Pancreas (tissue), 10 donors: ENCODE measurements at regions not wholly inside any gene's neighbourhood (a gene's known extent, or its start where the extent isn't known, plus 50 kb on each side); places are given as distances from the start of the nearest gene placed in this dataset.

Experiments used
- ATAC-seq, 4 donors: fragments of 200-7000 bp; cut with Tn5 transposase; one replicate each; pipeline versions ENCODE4 v1.8.0 to v1.9.1; 2020; ENCODE audit warnings: mild to moderate bottlenecking in 4 of 4, moderate library complexity in 4 of 4
- DNase-seq, 6 donors: peaks; one replicate each; pipeline ENCODE4 v3.0.0-alpha.2; 2020
- FAIRE-seq: peaks from 2 replicates; lab custom pipeline; 2012; peaks lifted over from hg19 to GRCh38; lab: Jason Lieb, UNC
- H3K27ac ChIP-seq, 4 donors: fragments of 200-600 bp; sonication (generic); 1 replicate in 3 of 4; 2 replicates in 1 of 4; pipeline versions ENCODE4 v1.5.0 to v1.8.0; 2020
- H3K27me3 ChIP-seq, 4 donors: fragments of 200-600 bp; one replicate each; pipeline ENCODE4 v1.8.0; 2021
- H3K36me3 ChIP-seq, 3 donors: fragments of 200-600 bp; sonication (generic) in 1 of 3; one replicate each; pipeline versions ENCODE4 v1.5.0 to v1.8.0; 2020 to 2021
- H3K4me1 ChIP-seq, 3 donors: fragments of 200-600 bp; one replicate each; pipeline ENCODE4 v1.8.0; 2021
- H3K4me3 ChIP-seq, 4 donors: fragments of 200-600 bp; sonication (generic) in 2 of 4; one replicate each; pipeline versions ENCODE4 v1.5.0 to v1.8.0; 2020 to 2021
- H3K9me3 ChIP-seq, 4 donors: fragments of 200-600 bp; one replicate each; pipeline ENCODE4 v1.8.0; 2021
- CTCF ChIP-seq, 4 donors: fragments of 200-600 bp; sonication (generic) in 3 of 4; IDR thresholded peaks; one replicate each; pipeline versions ENCODE4 v1.5.0 to v1.8.0; 2021; ENCODE audit warnings: antibody characterized with exemption in 4 of 4
- WGBS, 2 donors: extraction: QIAGEN DNeasy Blood & Tissue Kit; methylation state at CpG; one replicate each; pipeline ENCODE4 v1.1.7; 2013; 5-methylcytosine and 5-hydroxymethylcytosine counted together
- intact Hi-C, 3 donors: fragments of 100-400 bp; cut with DNase I; formaldehyde crosslinking; loops; one replicate each; pipeline versions ENCODE4 v1.11.1 to v1.14.2; 2022
- donor health status: healthy with polysubstance abuse.
- donor health status: DM: no; HTN: no; CAD: no; lungs with moderate emphysema.
- donor health status: DM: no; HTN: no; CAD: no.
- donor health status: control.
- donor health status: control.
- donor health status: Bipolar disorder and iron deficiency.
- donor health status: DM: yes; HTN: yes; CAD: no.
- donor health status: DM: no; HTN: no; CAD: no.
- donor health status: DM: no; HTN: no; CAD: no.
- donor health status: DM: yes; HTN: yes; CAD: no.

DNA sequence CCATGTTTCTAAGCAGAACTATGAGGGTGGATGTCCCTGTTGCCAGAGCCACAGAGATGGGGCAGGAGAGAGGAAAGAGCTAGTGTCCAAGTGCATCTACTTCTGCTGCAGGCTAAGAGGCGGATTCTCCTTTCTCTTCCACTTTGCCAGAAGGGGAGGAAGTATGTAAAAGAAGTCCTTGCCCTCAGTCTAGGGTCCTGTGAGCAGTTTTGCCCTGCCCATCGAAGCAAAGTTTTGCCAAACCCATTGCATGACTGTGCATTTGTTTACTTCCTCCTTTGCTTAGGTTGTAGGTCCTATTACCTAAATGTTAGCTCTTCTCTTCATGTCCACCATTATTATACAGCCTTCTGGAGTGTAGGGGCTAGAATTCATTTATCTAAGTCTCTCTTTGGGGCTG, 106.2 kb upstream of the ARMC2 start:
- 81 to 85% methylated on average over 2 of the region's 2 CpGs for WGBS, 2 donors
- no peak overlapping the region for H3K27ac ChIP-seq
- intact Hi-C loops, result no loop called here

GRCh38 chr6:108744244-108744972, 103.8 kb upstream of the ARMC2 start:
- DNase-seq (no peak), ATAC-seq (peak; percentile 46 to 72 (median 66)), FAIRE-seq (no peak)
- H3K36me3 ChIP-seq, result no peaks in the 10 kb centered on the region
- 22 to 23% methylated on average over 8 of the region's 8 CpGs for WGBS, 2 donors
- H3K27me3 ChIP-seq, result no peaks in the 10 kb centered on the region
- peak overlapping the region in 3 of 4 donors; percentile 19 to 59 (median 47) for H3K27ac ChIP-seq
- H3K4me3 ChIP-seq, result no peak overlapping the region
- intact Hi-C loops, result no loop called here
- TF ChIP-seq CTCF (IDR thresholded peaks at IDR 0.05), result no peak
- no peaks in the 10 kb centered on the region for H3K9me3 ChIP-seq
- peaks cover 29 to 36% (median 35%) of the 10 kb centered on the region in 3 donors for H3K4me1 ChIP-seq

More for the DNA sequence above, 106.2 kb upstream of the ARMC2 start:
- Histone ChIP-seq H3K9me3 (no peaks in the 10 kb centered on the region), H3K36me3 (no peaks in the 10 kb centered on the region), H3K27me3 (no peaks in the 10 kb centered on the region), H3K4me3 (no peak overlapping the region), H3K4me1 (peaks cover 29 to 41% (median 40%) of the 10 kb centered on the region in 3 donors)
- DNase-seq (no peak), ATAC-seq (peak in 1 of 4 donors; percentile 3), FAIRE-seq (no peak)
- no peak for TF ChIP-seq CTCF (IDR thresholded peaks at IDR 0.05)

- FAIRE-seq (no peak), DNase-seq (no peak), ATAC-seq (peak; percentile 23 to 60 (median 45))
- Histone ChIP-seq H3K4me3 (no peak overlapping the region), H3K27me3 (no peaks in the 10 kb centered on the region), H3K9me3 (no peaks in the 10 kb centered on the region), H3K36me3 (no peaks in the 10 kb centered on the region), H3K27ac (peak overlapping the region in 3 of 4 donors; percentile 19 to 59 (median 47)), H3K4me1 (peaks cover 29 to 30% (median 29%) of the 10 kb centered on the region in 3 donors)
- intact Hi-C loops, result no loop called here
- 60 to 67% methylated on average over 5 of the region's 5 CpGs for WGBS, 2 donors
- no peak for TF ChIP-seq CTCF (IDR thresholded peaks at IDR 0.05)
These were observed 103.2 kb upstream of the ARMC2 start for GRCh38 chr6:108744996-108745395.

GRCh38 chr6:108745664-108746336, 102.4 kb upstream of the ARMC2 start:
- H3K27me3 ChIP-seq, result no peaks in the 10 kb centered on the region
- peaks cover 23 to 27% (median 25%) of the 10 kb centered on the region in 3 donors for H3K4me1 ChIP-seq
- intact Hi-C loops, result no loop called here
- FAIRE-seq, result no peak
- WGBS, 2 donors, result 94 to 98% methylated on average over 2 of the region's 2 CpGs
- no peak for TF ChIP-seq CTCF (IDR thresholded peaks at IDR 0.05)
- H3K9me3 ChIP-seq, result no peaks in the 10 kb centered on the region
- H3K36me3 ChIP-seq, result no peaks in the 10 kb centered on the region
- DNase-seq, result no peak
- H3K4me3 ChIP-seq, result no peak overlapping the region
- ATAC-seq, result no peak
- peak overlapping the region in 2 of 4 donors; percentile 47 to 59 for H3K27ac ChIP-seq
